ENCODE measurements at regions not wholly inside any gene's neighbourhood (a gene's known extent, or its start where the extent isn't known, plus 50 kb on each side); places are given as distances from the start of the nearest gene placed in this dataset.

DNA sequence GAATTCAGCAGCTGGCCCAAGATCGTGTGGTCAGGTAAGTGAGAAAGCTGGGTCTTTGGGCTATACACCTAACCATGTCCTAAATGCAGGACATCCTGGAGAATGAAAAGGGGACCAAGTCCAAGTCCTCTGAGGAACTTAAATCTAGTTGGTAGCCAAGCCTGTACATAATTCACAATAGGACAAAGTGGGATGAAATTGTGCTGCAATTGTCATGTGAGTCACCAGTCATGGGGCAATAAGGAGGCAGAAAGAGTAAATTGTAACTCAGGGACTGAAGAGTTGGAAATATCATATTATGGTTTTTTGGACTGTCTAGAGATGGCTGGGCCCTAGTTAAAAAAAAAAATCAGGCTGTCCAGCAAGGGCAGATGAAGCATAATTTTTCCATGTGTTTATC lies 202.6 kb downstream of the CYLD start:
- Histone ChIP-seq H3K36me3 (ENCODE audit: control insufficient read depth in 2 of 2, extremely low read depth in 1 of 2, insufficient read depth in 2 of 2, low read length in 2 of 2) (no peaks in the 10 kb centered on the region), H3K27me3 (ENCODE audit: control insufficient read depth in 2 of 2, insufficient read depth in 2 of 2, low read length in 2 of 2) (no peaks in the 10 kb centered on the region)
- no TSS peak for BruUV-seq (replicated peaks)

More for the DNA sequence above, 202.6 kb downstream of the CYLD start:
- Histone ChIP-seq H3K9ac (replicated peaks; ENCODE audit: extremely low read depth, insufficient read depth, low read length) (no peak overlapping the region), H2AFZ (ENCODE audit: low read depth, low read length) (no peak overlapping the region), H3K4me1 (ENCODE audit: control insufficient read depth, extremely low read depth, insufficient read depth, low read length) (no peaks in the 10 kb centered on the region), H4K20me1 (replicated peaks; ENCODE audit: control insufficient read depth, extremely low read depth, insufficient read depth, low read length) (no peaks in the 10 kb centered on the region), H3K4me2 (ENCODE audit: insufficient read depth, low read length) (no peak overlapping the region), H3K9me3 (replicated peaks; ENCODE audit: control insufficient read depth, insufficient read depth, low read length) (peaks cover 4% of the 10 kb centered on the region), H3K4me3 (replicated peaks in 1 of 3; ENCODE audit: insufficient read depth in 1 of 3, low read depth in 1 of 3, low read length in 3 of 3) (no peak overlapping the region), H3K79me2 (ENCODE audit: control insufficient read depth, insufficient read depth, low read length) (no peaks in the 10 kb centered on the region), H3K27ac (ENCODE audit: insufficient read depth, low read depth, low read length) (no peak overlapping the region), H3K9me1 (replicated peaks; ENCODE audit: control insufficient read depth, extremely low read depth, insufficient read depth, low read length) (no peaks in the 10 kb centered on the region)
- DNase-seq (ENCODE audit: low read depth, low spot score): no peak
- ChIA-PET CTCF (no interaction called here), POLR2A (no interaction called here)
- dilution Hi-C loops (cut with MboI; ENCODE audit: extremely low pct_ligation_motif_present, low sequenced_read_pairs): no loop called here
- no peak for FAIRE-seq
- TF ChIP-seq JUN (IDR thresholded peaks at IDR 0.05; ENCODE audit: borderline replicate concordance, insufficient read depth, insufficient read length, low read depth): no peak
- no peak for TF ChIP-seq FOS (IDR thresholded peaks at IDR 0.05; ENCODE audit: borderline replicate concordance, insufficient read depth, low read length)
- TF ChIP-seq MYC (IDR thresholded peaks at IDR 0.05; ENCODE audit: low read depth, low read length): no peak
- TF ChIP-seq, protein P1, sequence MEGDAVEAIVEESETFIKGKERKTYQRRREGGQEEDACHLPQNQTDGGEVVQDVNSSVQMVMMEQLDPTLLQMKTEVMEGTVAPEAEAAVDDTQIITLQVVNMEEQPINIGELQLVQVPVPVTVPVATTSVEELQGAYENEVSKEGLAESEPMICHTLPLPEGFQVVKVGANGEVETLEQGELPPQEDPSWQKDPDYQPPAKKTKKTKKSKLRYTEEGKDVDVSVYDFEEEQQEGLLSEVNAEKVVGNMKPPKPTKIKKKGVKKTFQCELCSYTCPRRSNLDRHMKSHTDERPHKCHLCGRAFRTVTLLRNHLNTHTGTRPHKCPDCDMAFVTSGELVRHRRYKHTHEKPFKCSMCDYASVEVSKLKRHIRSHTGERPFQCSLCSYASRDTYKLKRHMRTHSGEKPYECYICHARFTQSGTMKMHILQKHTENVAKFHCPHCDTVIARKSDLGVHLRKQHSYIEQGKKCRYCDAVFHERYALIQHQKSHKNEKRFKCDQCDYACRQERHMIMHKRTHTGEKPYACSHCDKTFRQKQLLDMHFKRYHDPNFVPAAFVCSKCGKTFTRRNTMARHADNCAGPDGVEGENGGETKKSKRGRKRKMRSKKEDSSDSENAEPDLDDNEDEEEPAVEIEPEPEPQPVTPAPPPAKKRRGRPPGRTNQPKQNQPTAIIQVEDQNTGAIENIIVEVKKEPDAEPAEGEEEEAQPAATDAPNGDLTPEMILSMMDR (IDR thresholded peaks at IDR 0.05; ENCODE audit: extremely low read depth in 1 of 2, insufficient read depth in 1 of 2, low read depth in 1 of 2, low read length in 2 of 2): no peak
- no peak for TF ChIP-seq EZH2 (IDR thresholded peaks at IDR 0.05; ENCODE audit: borderline replicate concordance, low read depth, low read length, severe bottlenecking)
- TF ChIP-seq POLR2AphosphoS5 (IDR thresholded peaks at IDR 0.05; ENCODE audit: insufficient read depth, low read depth, low read length): no peak
- TF ChIP-seq, protein P2, sequence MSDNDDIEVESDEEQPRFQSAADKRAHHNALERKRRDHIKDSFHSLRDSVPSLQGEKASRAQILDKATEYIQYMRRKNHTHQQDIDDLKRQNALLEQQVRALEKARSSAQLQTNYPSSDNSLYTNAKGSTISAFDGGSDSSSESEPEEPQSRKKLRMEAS (IDR thresholded peaks at IDR 0.05; ENCODE audit: insufficient read depth, insufficient read length): no peak
- TF ChIP-seq POLR2A (IDR thresholded peaks at IDR 0.05; ENCODE audit: low read depth, low read length): no peak
- no peak for TF ChIP-seq GATA2 (IDR thresholded peaks at IDR 0.05; ENCODE audit: insufficient read depth, insufficient read length, low read depth, low read length)
- intact Hi-C loops (cut with micrococcal nuclease): no loop called here

Measured in endothelial cell of umbilical vein (primary cell).